ENCODE measurements at regions not wholly inside any gene's neighbourhood (a gene's known extent, or its start where the extent isn't known, plus 50 kb on each side); places are given as distances from the start of the nearest gene placed in this dataset.
A peak's percentile ranks its signal among the peaks of the same experiment; 100 is the strongest.
"Not testable (repeated sequence)": the region's sequence is repeated elsewhere in the genome, so short reads cannot be mapped to it uniquely, and the experiment has no call there.

GRCh38 chr13:18697221-18697620 is 484.4 kb downstream of the TUBA3C start:
- not testable (repeated sequence) for H3K36me3 ChIP-seq, H3K27me3 ChIP-seq, ATAC-seq, H3K4me3 ChIP-seq, H3K27ac ChIP-seq, H3K4me1 ChIP-seq, H3K9me3 ChIP-seq
- 60% methylated on average over 1 of the region's 21 CpGs; no CpG with 5 or more reads in 1 of the 2 donors for WGBS, 2 donors (ENCODE audit: low coverage in 1 of 2)

- ATAC-seq, H3K36me3 ChIP-seq, H3K9me3 ChIP-seq, H3K27me3 ChIP-seq, H3K27ac ChIP-seq, H3K4me1 ChIP-seq, H3K4me3 ChIP-seq: not testable (repeated sequence)
- 28% methylated on average over 2 of the region's 2 CpGs; no CpG with 5 or more reads in 1 of the 2 donors for WGBS, 2 donors (ENCODE audit: low coverage in 1 of 2)
Measured at GRCh38 chr13:18677403-18677802, 504.2 kb downstream of the TUBA3C start.

GRCh38 chr13:18675268-18675667 is 506.4 kb downstream of the TUBA3C start:
- not testable (repeated sequence) for ATAC-seq

DNA sequence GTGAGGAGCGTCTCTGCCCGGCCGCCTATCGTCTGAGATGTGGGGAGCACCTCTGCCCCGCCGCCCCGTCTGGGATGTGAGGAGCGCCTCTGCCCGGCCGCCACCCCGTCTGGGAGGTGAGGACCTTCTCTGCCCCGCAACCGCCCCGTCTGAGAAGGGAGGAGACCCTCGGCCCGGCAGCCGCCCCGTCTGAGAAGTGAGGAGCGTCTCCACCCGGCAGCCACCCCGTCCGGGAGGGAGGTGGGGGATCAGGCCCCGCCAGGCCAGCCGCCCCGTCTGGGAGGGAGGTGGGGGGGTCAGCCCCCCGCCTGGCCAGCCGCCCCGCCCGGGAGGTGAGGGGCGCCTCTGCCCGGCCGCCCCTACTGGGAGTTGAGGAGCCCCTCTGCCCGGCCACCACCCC is 507.8 kb downstream of the TUBA3C start:
- not testable (repeated sequence) for H3K36me3 ChIP-seq, H3K27ac ChIP-seq, H3K27me3 ChIP-seq, H3K9me3 ChIP-seq, H3K4me3 ChIP-seq, H3K4me1 ChIP-seq, ATAC-seq
- no CpG with 5 or more reads among the region's 33 CpGs for WGBS, 2 donors (ENCODE audit: low coverage in 1 of 2)

More at GRCh38 chr13:18675268-18675667, 506.4 kb downstream of the TUBA3C start:
- not testable (repeated sequence) for H3K4me1 ChIP-seq, H3K27ac ChIP-seq, H3K9me3 ChIP-seq, H3K36me3 ChIP-seq, H3K27me3 ChIP-seq, H3K4me3 ChIP-seq
- WGBS, 2 donors (ENCODE audit: low coverage in 1 of 2) = 64 to 68% methylated on average over 1 of the region's 2 CpGs

DNA sequence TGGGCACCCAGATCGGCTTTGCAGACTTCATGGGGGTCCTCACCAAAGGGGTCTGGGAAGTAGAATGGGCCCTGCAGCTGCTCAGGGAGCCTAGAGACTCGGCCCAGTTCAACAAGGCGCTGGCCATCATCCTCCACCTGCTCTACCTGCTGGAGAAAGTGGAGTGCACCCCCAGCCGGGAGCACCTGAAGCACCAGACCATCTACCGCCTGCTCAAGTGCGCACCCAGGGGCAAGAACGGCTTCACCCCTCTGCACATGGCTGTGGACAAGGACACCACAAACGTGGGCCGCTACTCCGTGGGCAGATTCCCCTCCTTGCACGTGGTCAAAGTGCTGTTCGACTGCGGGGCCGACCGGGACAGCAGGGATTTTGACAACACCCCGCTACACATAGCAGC is 515.0 kb downstream of the TUBA3C start:
- not testable (repeated sequence) for H3K9me3 ChIP-seq, H3K27me3 ChIP-seq, H3K36me3 ChIP-seq, ATAC-seq, H3K4me1 ChIP-seq, H3K27ac ChIP-seq, H3K4me3 ChIP-seq
- no CpG with 5 or more reads among the region's 16 CpGs for WGBS, 2 donors (ENCODE audit: low coverage in 1 of 2)

- not testable (repeated sequence) for H3K27me3 ChIP-seq, H3K9me3 ChIP-seq, H3K27ac ChIP-seq, ATAC-seq, H3K4me3 ChIP-seq, H3K36me3 ChIP-seq, H3K4me1 ChIP-seq
- WGBS, 2 donors (ENCODE audit: low coverage in 1 of 2) = no CpG with 5 or more reads among the region's 16 CpGs
Measured at GRCh38 chr13:18665716-18666115, 515.9 kb downstream of the TUBA3C start.

DNA sequence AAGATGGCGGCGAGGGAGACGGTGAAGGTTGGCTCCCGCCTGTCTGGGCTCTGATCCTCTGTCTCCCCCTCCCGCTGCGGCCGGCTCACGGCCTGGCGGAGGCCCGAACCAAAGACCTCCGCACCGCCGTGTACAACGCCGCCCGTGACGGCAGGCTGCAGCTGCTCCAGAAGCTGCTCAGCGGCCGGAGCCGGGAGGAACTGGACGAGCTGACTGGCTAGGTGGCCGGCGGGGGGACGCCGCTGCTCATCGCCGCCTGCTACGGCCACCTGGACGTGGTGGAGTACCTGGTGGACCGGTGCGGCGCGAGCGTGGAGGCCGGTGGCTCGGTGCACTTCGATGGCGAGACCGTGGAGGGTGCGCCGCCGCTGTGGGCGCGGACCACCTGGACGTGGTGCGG is 516.5 kb downstream of the TUBA3C start:
- not testable (repeated sequence) for H3K27ac ChIP-seq, H3K4me3 ChIP-seq, ATAC-seq, H3K36me3 ChIP-seq, H3K4me1 ChIP-seq, H3K27me3 ChIP-seq, H3K9me3 ChIP-seq
- no CpG with 5 or more reads among the region's 46 CpGs for WGBS, 2 donors (ENCODE audit: low coverage in 1 of 2)

- not testable (repeated sequence) for H3K9me3 ChIP-seq, H3K4me3 ChIP-seq, H3K4me1 ChIP-seq, H3K27ac ChIP-seq, H3K36me3 ChIP-seq, H3K27me3 ChIP-seq, ATAC-seq
- peak in 1 of 4 experiments; percentile 22 for TF ChIP-seq CTCF (IDR thresholded peaks at IDR 0.05)
- WGBS, 2 donors (ENCODE audit: low coverage in 1 of 2) = no CpG with 5 or more reads among the region's 1 CpG
Measured at GRCh38 chr13:18663222-18663621, 518.4 kb downstream of the TUBA3C start.

- ATAC-seq, H3K27ac ChIP-seq: not testable (repeated sequence)
Measured at GRCh38 chr13:18643644-18644172, 537.9 kb downstream of the TUBA3C start.

DNA sequence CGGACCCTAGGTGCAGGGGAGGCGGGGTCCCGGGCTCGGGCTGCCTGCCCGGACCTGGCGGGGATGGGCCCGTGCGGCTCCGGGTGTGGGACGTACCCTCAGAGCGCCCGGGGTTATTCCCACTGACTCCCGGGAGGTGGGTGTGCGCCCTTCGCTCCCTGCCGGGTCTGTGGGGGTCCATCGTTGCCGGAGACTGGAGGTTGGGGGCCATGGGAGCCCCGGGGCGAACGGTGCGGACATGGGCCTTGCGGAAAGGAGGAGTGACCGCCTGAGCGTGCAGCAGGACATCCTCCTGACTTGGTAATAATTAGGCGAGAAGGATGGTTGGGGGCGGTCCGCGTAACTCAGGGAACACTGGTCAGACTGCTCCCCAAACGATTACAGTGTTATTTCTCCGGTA is 552.7 kb downstream of the TUBA3C start:
- not testable (repeated sequence) for H3K4me1 ChIP-seq, H3K27me3 ChIP-seq, H3K27ac ChIP-seq, H3K4me3 ChIP-seq, ATAC-seq, H3K36me3 ChIP-seq
- WGBS, 2 donors (ENCODE audit: low coverage in 1 of 2) = 67% methylated on average over 3 of the region's 31 CpGs; no CpG with 5 or more reads in 1 of the 2 donors
- peaks cover 0 to 17% (median 0%) of the 10 kb centered on the region in 3 donors for H3K9me3 ChIP-seq

More at GRCh38 chr13:18643644-18644172, 537.9 kb downstream of the TUBA3C start:
- not testable (repeated sequence) for H3K36me3 ChIP-seq, H3K4me3 ChIP-seq, H3K9me3 ChIP-seq, H3K27me3 ChIP-seq, H3K4me1 ChIP-seq
- WGBS, 2 donors (ENCODE audit: low coverage in 1 of 2) = 26 to 80% methylated on average over 1 to 5 of the region's 8 CpGs

All from gastroesophageal sphincter (tissue), 4 donors.